D721Med (cell line): ENCODE measurements at regions not wholly inside any gene's neighbourhood (a gene's known extent, or its start where the extent isn't known, plus 50 kb on each side); places are given as distances from the start of the nearest gene placed in this dataset.

Source experiments
- DNase-seq: peaks from one replicate; pipeline ENCODE4 v3.0.0; 2011; ENCODE audit warnings: low spot score; ENCODE audit not compliant: insufficient read length
- FAIRE-seq: peaks from 2 replicates; lab custom pipeline; 2011; peaks lifted over from hg19 to GRCh38; lab: Jason Lieb, UNC
- TF ChIP-seq, protein P1 (sequence below): IDR thresholded peaks from 2 replicates; pipeline ENCODE4 v1.5.1; 2012; ENCODE audit warnings: mild to moderate bottlenecking, control low read depth; ENCODE audit not compliant: insufficient read depth; ENCODE audit errors: missing control alignments

DNA sequence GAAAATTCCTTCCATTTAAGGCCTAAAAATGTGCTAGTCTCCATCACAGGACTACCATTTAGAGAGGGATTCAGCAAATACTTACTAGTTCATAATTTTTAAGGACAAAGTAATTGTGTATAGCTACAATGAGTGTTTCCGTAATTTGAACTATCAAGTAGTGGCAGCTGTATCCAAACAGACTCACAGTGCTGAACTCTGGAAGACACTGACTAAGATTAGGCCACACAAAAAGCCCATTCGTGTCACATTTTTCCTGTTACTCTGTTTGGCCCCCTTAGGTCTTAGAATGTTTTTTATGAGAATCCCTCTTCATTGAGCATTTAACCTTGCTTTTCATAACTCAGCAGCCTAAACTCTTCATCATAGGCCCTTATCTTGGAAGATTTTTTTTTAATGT is 731.2 kb upstream of the PCDH9 start:
- TF ChIP-seq, protein P1, sequence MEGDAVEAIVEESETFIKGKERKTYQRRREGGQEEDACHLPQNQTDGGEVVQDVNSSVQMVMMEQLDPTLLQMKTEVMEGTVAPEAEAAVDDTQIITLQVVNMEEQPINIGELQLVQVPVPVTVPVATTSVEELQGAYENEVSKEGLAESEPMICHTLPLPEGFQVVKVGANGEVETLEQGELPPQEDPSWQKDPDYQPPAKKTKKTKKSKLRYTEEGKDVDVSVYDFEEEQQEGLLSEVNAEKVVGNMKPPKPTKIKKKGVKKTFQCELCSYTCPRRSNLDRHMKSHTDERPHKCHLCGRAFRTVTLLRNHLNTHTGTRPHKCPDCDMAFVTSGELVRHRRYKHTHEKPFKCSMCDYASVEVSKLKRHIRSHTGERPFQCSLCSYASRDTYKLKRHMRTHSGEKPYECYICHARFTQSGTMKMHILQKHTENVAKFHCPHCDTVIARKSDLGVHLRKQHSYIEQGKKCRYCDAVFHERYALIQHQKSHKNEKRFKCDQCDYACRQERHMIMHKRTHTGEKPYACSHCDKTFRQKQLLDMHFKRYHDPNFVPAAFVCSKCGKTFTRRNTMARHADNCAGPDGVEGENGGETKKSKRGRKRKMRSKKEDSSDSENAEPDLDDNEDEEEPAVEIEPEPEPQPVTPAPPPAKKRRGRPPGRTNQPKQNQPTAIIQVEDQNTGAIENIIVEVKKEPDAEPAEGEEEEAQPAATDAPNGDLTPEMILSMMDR, result no peak
- no peak for DNase-seq
- FAIRE-seq, result no peak

DNA sequence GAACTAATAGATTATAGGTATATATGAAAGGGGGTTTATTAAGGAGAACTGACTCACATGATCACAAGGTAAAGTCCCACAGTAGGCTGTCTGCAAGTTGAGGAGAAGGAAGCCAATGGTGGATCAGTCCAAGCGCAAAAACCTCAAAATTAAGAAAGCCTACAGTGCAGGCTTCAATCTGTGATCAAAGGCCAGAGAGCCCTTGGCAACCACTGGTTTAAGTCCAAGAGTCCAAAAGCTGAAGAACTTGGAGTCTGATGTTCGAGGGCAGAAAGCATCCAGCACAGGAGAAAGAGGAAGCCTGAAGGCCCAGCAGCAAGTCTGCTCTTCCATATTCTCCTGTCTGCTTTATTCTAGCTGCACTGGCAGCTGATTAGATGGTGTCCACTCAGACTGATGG is 721.3 kb upstream of the PCDH9 start:
- DNase-seq (no peak), FAIRE-seq (no peak)
- TF ChIP-seq, protein P1, result no peak

DNA sequence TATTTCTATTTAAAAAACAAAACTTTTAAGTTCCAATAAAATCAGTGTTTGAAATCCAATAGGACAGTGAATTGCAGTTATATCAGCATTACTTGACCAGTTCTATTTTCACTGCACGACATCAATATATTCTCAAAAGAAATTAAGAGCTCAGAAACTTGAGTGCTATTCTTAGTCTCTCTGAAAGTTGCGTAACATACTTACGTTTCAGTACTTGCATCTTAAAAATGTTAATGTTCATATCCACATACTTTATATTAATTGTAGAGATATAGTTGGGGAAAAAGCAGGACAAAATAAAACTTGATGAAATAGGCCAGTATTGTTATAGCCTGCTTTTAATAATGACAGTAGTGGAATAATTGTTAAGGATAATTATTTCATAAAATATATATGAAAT is 720.5 kb upstream of the PCDH9 start:
- FAIRE-seq, result no peak
- DNase-seq, result no peak

DNA sequence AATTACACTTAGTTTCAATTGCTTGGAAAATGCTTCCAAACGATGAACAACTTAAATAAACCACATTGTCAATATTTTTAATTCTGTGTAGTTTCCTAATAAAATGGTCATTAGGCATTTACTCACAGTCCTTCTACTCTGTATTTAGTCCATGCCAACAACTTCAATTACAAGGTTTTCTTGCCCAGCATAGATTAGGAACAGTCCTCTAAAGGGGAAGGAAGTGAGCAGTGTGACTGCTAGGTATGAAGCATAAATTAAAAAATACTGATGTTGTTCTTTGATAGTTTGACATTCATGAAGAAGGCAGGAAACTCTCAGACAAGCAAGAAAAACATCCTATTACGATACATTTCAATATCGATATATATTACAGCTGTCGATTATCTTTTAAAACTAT is 716.0 kb upstream of the PCDH9 start:
- DNase-seq (no peak), FAIRE-seq (no peak)
- TF ChIP-seq, protein P1, result no peak

More for the DNA sequence above, 720.5 kb upstream of the PCDH9 start:
- TF ChIP-seq, protein P1, result no peak

DNA sequence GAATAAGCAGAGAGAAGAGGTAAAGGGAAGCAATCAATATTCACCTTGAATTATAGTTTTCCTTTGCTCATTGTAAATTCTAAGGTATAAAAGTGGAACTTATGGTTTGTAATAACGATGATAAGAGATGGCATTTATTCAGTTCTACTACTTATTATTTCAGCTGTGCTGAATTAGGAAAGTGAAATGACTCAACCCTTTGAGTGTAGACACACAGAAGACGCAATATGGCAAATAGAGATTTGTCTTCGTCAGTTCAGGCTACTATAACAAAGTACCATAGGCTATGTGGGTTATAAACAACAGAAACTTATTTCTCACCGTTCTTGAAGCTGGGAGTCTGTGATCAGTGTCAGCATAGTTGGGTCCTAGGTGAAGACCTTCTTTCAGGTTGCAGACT is 713.0 kb upstream of the PCDH9 start:
- FAIRE-seq, result no peak
- TF ChIP-seq, protein P1, result no peak
- DNase-seq, result no peak

DNA sequence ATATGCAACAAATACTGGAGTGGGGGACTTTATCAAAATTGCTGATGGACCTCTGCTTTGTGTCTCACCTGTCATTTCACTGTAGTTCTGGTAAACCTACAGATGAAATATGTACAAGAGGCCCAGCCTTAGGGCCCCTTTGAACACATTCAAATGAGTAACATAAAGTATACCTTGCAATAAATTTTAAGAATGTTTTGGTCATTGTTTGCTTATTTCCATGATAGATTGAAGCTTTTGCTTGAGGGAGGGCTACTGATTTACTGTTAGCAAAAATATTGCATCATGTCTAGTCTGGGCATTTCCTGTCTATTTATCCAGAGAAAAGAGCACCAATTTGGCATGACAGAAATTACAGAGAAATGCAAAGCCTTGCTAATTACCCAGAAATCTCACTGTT is 705.5 kb upstream of the PCDH9 start:
- FAIRE-seq, result no peak
- TF ChIP-seq, protein P1, result no peak
- DNase-seq, result no peak

DNA sequence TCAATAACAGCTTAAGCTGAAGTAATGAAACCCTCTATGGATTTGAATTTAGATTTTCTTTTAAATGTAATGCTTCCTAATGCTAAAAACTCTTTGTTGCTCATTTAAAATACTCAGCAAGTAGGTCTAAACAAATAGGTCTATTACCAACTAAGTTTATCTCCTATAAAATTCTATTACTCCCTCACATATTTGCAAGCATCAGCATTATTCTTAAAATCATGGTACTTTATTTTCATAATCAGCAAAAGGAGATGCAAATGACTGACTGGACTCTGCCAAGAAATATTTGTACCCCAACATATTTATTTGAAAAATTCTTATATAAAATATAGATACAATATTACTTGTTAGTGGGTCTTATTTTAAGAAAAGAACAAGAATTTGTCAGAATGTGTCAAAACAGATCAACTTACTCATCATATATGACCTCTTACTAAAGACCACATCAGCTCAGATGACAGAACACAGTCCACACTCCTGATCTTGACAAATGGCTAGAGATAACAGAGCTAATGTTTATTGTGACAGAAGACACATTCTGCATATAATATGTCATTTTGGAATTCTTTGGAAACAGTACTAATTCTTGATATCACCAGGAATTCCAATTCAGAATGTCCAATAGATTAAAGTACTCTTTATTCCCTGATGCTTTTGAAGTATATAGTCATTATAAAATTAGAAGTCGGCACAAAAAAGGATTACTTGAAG is 704.6 kb upstream of the PCDH9 start:
- TF ChIP-seq, protein P1, result no peak
- no peak for FAIRE-seq
- no peak for DNase-seq
